WTC11 (cell line): ENCODE measurements at regions not wholly inside any gene's neighbourhood (a gene's known extent, or its start where the extent isn't known, plus 50 kb on each side); places are given as distances from the start of the nearest gene placed in this dataset.

Experiments
- ATAC-seq: fragments of 200-7000 bp; cut with Tn5 transposase; 2 replicates; pipeline ENCODE4 v1.10.0; 2021; ENCODE audit warnings: mild to moderate bottlenecking, moderate library complexity
- CTCF ChIA-PET: fragments of 300-600 bp; sonication (Branson Sonifier 250); formaldehyde crosslinking; loops from one replicate; lab custom pipeline; 2021; ENCODE audit warnings: antibody characterized with exemption; lab: Charles Lee
- POLR2A ChIA-PET: fragments of 350-600 bp; sonication (Branson Sonifier 250); formaldehyde crosslinking; loops from one replicate; lab custom pipeline; 2021; ENCODE audit warnings: antibody characterized with exemption; lab: Charles Lee
- DNase-seq: peaks from one replicate; pipeline ENCODE4 v3.0.0; 2021; ENCODE audit warnings: low spot score
- H3K27ac Mint-ChIP-seq: 2 replicates; pipeline ENCODE4 v1.8.0; 2021; ENCODE audit warnings: mixed read lengths
- H3K27me3 Mint-ChIP-seq: 2 replicates; pipeline ENCODE4 v1.8.0; 2021; ENCODE audit warnings: low read depth, mild to moderate bottlenecking, moderate library complexity, mixed read lengths
- H3K36me3 Mint-ChIP-seq: 2 replicates; pipeline ENCODE4 v1.8.0; 2021; ENCODE audit warnings: mixed read lengths
- H3K4me1 Mint-ChIP-seq: 2 replicates; pipeline ENCODE4 v1.8.0; 2022; ENCODE audit warnings: mixed read lengths
- H3K4me3 Mint-ChIP-seq: 2 replicates; pipeline ENCODE4 v1.8.0; 2021; ENCODE audit warnings: mild to moderate bottlenecking, moderate library complexity, mixed read lengths
- H3K9me3 Mint-ChIP-seq: 2 replicates; pipeline ENCODE4 v1.8.0; 2021; ENCODE audit warnings: mixed read lengths
- CBFB ChIP-seq: sonication (generic); formaldehyde crosslinking; IDR thresholded peaks from 2 replicates; pipeline ENCODE4 v1.8.1; 2022; ENCODE audit warnings: mild to moderate bottlenecking, low read depth, missing genetic modification reagents
- CREB1 ChIP-seq: sonication (generic); formaldehyde crosslinking; IDR thresholded peaks from 2 replicates; pipeline ENCODE4 v1.8.0; 2023; ENCODE audit warnings: mild to moderate bottlenecking, missing genetic modification reagents
- CREM ChIP-seq: sonication (generic); formaldehyde crosslinking; IDR thresholded peaks from 2 replicates; pipeline ENCODE4 v1.8.1; 2022; ENCODE audit warnings: mild to moderate bottlenecking, missing genetic modification reagents, moderate library complexity
- E2F4 ChIP-seq: sonication (generic); formaldehyde crosslinking; IDR thresholded peaks from 2 replicates; pipeline ENCODE4 v1.8.1; 2022; ENCODE audit warnings: low read depth, mild to moderate bottlenecking, moderate library complexity, missing genetic modification reagents, borderline replicate concordance
- ETV6 ChIP-seq: sonication (generic); formaldehyde crosslinking; IDR thresholded peaks from 2 replicates; pipeline ENCODE4 v1.8.1; 2022; ENCODE audit warnings: mild to moderate bottlenecking, missing genetic modification reagents
- FOXK1 ChIP-seq: sonication (generic); formaldehyde crosslinking; IDR thresholded peaks from 2 replicates; pipeline ENCODE4 v1.8.0; 2022; ENCODE audit warnings: mild to moderate bottlenecking, moderate library complexity, missing genetic modification reagents
- FOXP1 ChIP-seq: sonication (generic); formaldehyde crosslinking; IDR thresholded peaks from 2 replicates; pipeline ENCODE4 v1.8.0; 2022; ENCODE audit warnings: missing genetic modification reagents, mild to moderate bottlenecking, moderate library complexity, borderline replicate concordance
- IRF1 ChIP-seq: sonication (generic); formaldehyde crosslinking; IDR thresholded peaks from 2 replicates; pipeline ENCODE4 v1.8.0; 2023; ENCODE audit warnings: missing genetic modification reagents
- KAT7 ChIP-seq: sonication (generic); formaldehyde crosslinking; IDR thresholded peaks from 2 replicates; pipeline ENCODE4 v1.8.1; 2023; ENCODE audit warnings: missing genetic modification reagents, mild to moderate bottlenecking, borderline replicate concordance
- NFATC4 ChIP-seq: fragments of 250-450 bp; sonication (Bioruptor Pico); IDR thresholded peaks from 2 replicates; pipeline ENCODE4 v1.9.0; 2021; ENCODE audit warnings: mild to moderate bottlenecking
- NFYB ChIP-seq: sonication (generic); formaldehyde crosslinking; conservative IDR thresholded peaks from 2 replicates; pipeline ENCODE4 v1.8.0; 2022; ENCODE audit warnings: low read depth, missing genetic modification reagents
- NR3C1 ChIP-seq: sonication (generic); formaldehyde crosslinking; conservative IDR thresholded peaks from 2 replicates; pipeline ENCODE4 v1.8.1; 2023; ENCODE audit warnings: low read depth, mild to moderate bottlenecking, missing genetic modification reagents
- OVOL2 ChIP-seq: fragments of 250-450 bp; sonication (Bioruptor Pico); IDR thresholded peaks from 2 replicates; pipeline ENCODE4 v1.9.0; 2021; ENCODE audit warnings: mild to moderate bottlenecking, borderline replicate concordance
- PREB ChIP-seq: sonication (generic); formaldehyde crosslinking; IDR thresholded peaks from 2 replicates; pipeline ENCODE4 v1.8.1; 2022; ENCODE audit warnings: mild to moderate bottlenecking, missing genetic modification reagents, moderate library complexity, borderline replicate concordance
- RELA ChIP-seq: sonication (generic); formaldehyde crosslinking; IDR thresholded peaks from 2 replicates; pipeline ENCODE4 v1.8.1; 2022; ENCODE audit warnings: missing genetic modification reagents, mild to moderate bottlenecking, borderline replicate concordance
- SOX15 ChIP-seq: fragments of 250-450 bp; sonication (Bioruptor Pico); IDR thresholded peaks from 2 replicates; pipeline ENCODE4 v1.9.0; 2021; ENCODE audit warnings: mild to moderate bottlenecking
- TEAD4 ChIP-seq: sonication (generic); formaldehyde crosslinking; IDR thresholded peaks from 2 replicates; pipeline ENCODE4 v1.8.0; 2022; ENCODE audit warnings: mild to moderate bottlenecking, missing genetic modification reagents
- ZBTB21 ChIP-seq: sonication (generic); formaldehyde crosslinking; IDR thresholded peaks from 2 replicates; pipeline ENCODE4 v1.8.1; 2023; ENCODE audit warnings: mild to moderate bottlenecking, missing genetic modification reagents, borderline replicate concordance
- ZNF121 ChIP-seq: sonication (generic); formaldehyde crosslinking; IDR thresholded peaks from 2 replicates; pipeline ENCODE4 v1.8.0; 2023; ENCODE audit warnings: missing genetic modification reagents
- ZNF138 ChIP-seq: sonication (generic); formaldehyde crosslinking; conservative IDR thresholded peaks from 2 replicates; pipeline ENCODE4 v1.8.1; 2022; ENCODE audit warnings: mild to moderate bottlenecking, moderate library complexity, missing genetic modification reagents
- ZNF219 ChIP-seq: sonication (generic); formaldehyde crosslinking; IDR thresholded peaks from 2 replicates; pipeline ENCODE4 v1.8.0; 2023; ENCODE audit warnings: missing genetic modification reagents, mild to moderate bottlenecking, borderline replicate concordance
- ZNF416 ChIP-seq: fragments of 250-450 bp; sonication (Bioruptor Pico); IDR thresholded peaks from 2 replicates; pipeline ENCODE4 v1.9.0; 2021; ENCODE audit warnings: mild to moderate bottlenecking, inconsistent platforms
- ZNF671 ChIP-seq: fragments of 250-450 bp; sonication (Bioruptor Pico); IDR thresholded peaks from 2 replicates; pipeline ENCODE4 v1.8.0; 2021; ENCODE audit warnings: mild to moderate bottlenecking
- TF ChIP-seq, protein P1 (sequence below): sonication (generic); formaldehyde crosslinking; IDR thresholded peaks from 2 replicates; pipeline ENCODE4 v1.8.0; 2023; ENCODE audit warnings: missing genetic modification reagents, mild to moderate bottlenecking, borderline replicate concordance
- TF ChIP-seq, protein P2 (sequence below): sonication (generic); formaldehyde crosslinking; IDR thresholded peaks from 2 replicates; pipeline ENCODE4 v1.8.1; 2022; ENCODE audit warnings: low read depth, missing genetic modification reagents, borderline replicate concordance

GRCh38 chr5:71974622-71975021 is 132.7 kb upstream of the MAP1B start:
- H3K4me1 Mint-ChIP-seq, result no peaks in the 10 kb centered on the region
- ChIA-PET CTCF (no interaction called here), POLR2A (interaction anchor here (0.7 kb wide), 1 partner anchor 1011 kb away, joined by 3 read pairs; no protein-coding TSS in a partner anchor)
- H3K9me3 Mint-ChIP-seq, result no peaks in the 10 kb centered on the region
- H3K4me3 Mint-ChIP-seq, result no peak overlapping the region
- H3K27ac Mint-ChIP-seq, result no peak overlapping the region
- no peak for TF ChIP-seq NR3C1
- no peak for TF ChIP-seq ZNF416 (CRISPR knock-in tag)
- no peak for TF ChIP-seq IRF1
- no peak for TF ChIP-seq CREB1 (CRISPR knock-in tag)
- no peak for TF ChIP-seq NFYB (CRISPR knock-in tag)
- TF ChIP-seq FOXP1 (CRISPR knock-in tag), result no peak
- TF ChIP-seq, protein P1, sequence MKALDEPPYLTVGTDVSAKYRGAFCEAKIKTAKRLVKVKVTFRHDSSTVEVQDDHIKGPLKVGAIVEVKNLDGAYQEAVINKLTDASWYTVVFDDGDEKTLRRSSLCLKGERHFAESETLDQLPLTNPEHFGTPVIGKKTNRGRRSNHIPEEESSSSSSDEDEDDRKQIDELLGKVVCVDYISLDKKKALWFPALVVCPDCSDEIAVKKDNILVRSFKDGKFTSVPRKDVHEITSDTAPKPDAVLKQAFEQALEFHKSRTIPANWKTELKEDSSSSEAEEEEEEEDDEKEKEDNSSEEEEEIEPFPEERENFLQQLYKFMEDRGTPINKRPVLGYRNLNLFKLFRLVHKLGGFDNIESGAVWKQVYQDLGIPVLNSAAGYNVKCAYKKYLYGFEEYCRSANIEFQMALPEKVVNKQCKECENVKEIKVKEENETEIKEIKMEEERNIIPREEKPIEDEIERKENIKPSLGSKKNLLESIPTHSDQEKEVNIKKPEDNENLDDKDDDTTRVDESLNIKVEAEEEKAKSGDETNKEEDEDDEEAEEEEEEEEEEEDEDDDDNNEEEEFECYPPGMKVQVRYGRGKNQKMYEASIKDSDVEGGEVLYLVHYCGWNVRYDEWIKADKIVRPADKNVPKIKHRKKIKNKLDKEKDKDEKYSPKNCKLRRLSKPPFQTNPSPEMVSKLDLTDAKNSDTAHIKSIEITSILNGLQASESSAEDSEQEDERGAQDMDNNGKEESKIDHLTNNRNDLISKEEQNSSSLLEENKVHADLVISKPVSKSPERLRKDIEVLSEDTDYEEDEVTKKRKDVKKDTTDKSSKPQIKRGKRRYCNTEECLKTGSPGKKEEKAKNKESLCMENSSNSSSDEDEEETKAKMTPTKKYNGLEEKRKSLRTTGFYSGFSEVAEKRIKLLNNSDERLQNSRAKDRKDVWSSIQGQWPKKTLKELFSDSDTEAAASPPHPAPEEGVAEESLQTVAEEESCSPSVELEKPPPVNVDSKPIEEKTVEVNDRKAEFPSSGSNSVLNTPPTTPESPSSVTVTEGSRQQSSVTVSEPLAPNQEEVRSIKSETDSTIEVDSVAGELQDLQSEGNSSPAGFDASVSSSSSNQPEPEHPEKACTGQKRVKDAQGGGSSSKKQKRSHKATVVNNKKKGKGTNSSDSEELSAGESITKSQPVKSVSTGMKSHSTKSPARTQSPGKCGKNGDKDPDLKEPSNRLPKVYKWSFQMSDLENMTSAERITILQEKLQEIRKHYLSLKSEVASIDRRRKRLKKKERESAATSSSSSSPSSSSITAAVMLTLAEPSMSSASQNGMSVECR (CRISPR knock-in tag), result no peak
- no peak for TF ChIP-seq ZNF671
- TF ChIP-seq SOX15 (CRISPR knock-in tag), result no peak
- TF ChIP-seq, protein P2, sequence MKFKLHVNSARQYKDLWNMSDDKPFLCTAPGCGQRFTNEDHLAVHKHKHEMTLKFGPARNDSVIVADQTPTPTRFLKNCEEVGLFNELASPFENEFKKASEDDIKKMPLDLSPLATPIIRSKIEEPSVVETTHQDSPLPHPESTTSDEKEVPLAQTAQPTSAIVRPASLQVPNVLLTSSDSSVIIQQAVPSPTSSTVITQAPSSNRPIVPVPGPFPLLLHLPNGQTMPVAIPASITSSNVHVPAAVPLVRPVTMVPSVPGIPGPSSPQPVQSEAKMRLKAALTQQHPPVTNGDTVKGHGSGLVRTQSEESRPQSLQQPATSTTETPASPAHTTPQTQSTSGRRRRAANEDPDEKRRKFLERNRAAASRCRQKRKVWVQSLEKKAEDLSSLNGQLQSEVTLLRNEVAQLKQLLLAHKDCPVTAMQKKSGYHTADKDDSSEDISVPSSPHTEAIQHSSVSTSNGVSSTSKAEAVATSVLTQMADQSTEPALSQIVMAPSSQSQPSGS (CRISPR knock-in tag), result no peak
- no peak for TF ChIP-seq KAT7
- no peak for DNase-seq
- H3K36me3 Mint-ChIP-seq, result no peaks in the 10 kb centered on the region
- no peak for ATAC-seq
- H3K27me3 Mint-ChIP-seq, result no peaks in the 10 kb centered on the region

DNA sequence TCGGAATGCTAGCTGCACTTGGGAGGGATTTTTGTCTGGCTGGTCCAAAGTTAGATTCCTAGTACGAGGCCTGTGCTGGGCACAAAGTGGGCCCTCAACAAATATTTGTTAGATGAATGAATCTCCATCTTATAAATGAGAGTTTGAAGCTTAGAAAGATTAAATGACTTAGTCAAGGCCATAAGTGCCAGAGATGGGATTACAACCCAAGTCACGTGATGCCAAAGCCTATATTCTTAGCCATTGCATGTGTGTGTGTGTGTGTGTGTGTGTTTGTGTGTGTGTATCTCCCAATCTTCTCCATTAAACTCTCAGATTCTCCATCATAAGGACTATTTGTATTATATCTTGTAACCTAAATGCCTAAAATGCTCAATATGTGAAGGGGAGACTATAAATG is 130.8 kb upstream of the MAP1B start:
- POLR2A ChIA-PET, result no interaction called here
- CTCF ChIA-PET, result no interaction called here
- H3K27ac Mint-ChIP-seq, result no peak overlapping the region
- TF ChIP-seq TEAD4, result no peak
- TF ChIP-seq E2F4 (CRISPR knock-in tag), result no peak
- TF ChIP-seq ZNF219 (CRISPR knock-in tag), result no peak
- TF ChIP-seq, protein P1 (CRISPR knock-in tag), result no peak
- no peak for TF ChIP-seq PREB (CRISPR knock-in tag)
- TF ChIP-seq NFATC4 (CRISPR knock-in tag), result no peak
- no peak for TF ChIP-seq CREM (CRISPR knock-in tag)
- no peak for TF ChIP-seq RELA (CRISPR knock-in tag)
- no peak for TF ChIP-seq OVOL2 (CRISPR knock-in tag)
- no peak for TF ChIP-seq ZBTB21 (CRISPR knock-in tag)
- TF ChIP-seq CBFB (CRISPR knock-in tag), result no peak
- no peak for TF ChIP-seq ZNF121 (CRISPR knock-in tag)
- no peak for TF ChIP-seq ETV6
- no peak for TF ChIP-seq ZNF138
- no peak for TF ChIP-seq FOXK1

More for the DNA sequence above, 130.8 kb upstream of the MAP1B start:
- H3K9me3 Mint-ChIP-seq, result peaks cover 9% of the 10 kb centered on the region
- no peak overlapping the region for H3K4me3 Mint-ChIP-seq
- no peak for ATAC-seq
- no peaks in the 10 kb centered on the region for H3K36me3 Mint-ChIP-seq
- no peaks in the 10 kb centered on the region for H3K27me3 Mint-ChIP-seq
- H3K4me1 Mint-ChIP-seq, result no peaks in the 10 kb centered on the region
- no peak for DNase-seq
